Activated CD4-positive, alpha-beta T cell treated with anti-CD3 and anti-CD28 coated beads for 24 hours (primary cell): ENCODE measurements at regions not wholly inside any gene's neighbourhood (a gene's known extent, or its start where the extent isn't known, plus 50 kb on each side); places are given as distances from the start of the nearest gene placed in this dataset.
A peak's percentile ranks its signal among the peaks of the same experiment; 100 is the strongest.

Source experiments
- DNase-seq, 2 donors: peaks; one replicate each; pipeline ENCODE4 v3.0.0-alpha.2; 2020; ENCODE audit warnings: low read depth in 2 of 2

- DNase-seq, result no peak
These were observed 51.1 kb upstream of the BEGAIN start for GRCh38 chr14:100638211-100638855.

GRCh38 chr14:100639280-100639679 lies 52.1 kb upstream of the BEGAIN start:
- no peak for DNase-seq

- peak; percentile 25 to 66 for DNase-seq
These were observed 53.5 kb upstream of the BEGAIN start for GRCh38 chr14:100640471-100641273.

- DNase-seq, result no peak
These were observed 54.1 kb upstream of the BEGAIN start for GRCh38 chr14:100641274-100641860.

GRCh38 chr14:100643426-100643825 lies 56.2 kb upstream of the BEGAIN start:
- no peak for DNase-seq

GRCh38 chr14:100644383-100644782 lies 57.2 kb upstream of the BEGAIN start:
- DNase-seq, result no peak

GRCh38 chr14:100644784-100645183 lies 57.6 kb upstream of the BEGAIN start:
- DNase-seq, result no peak

GRCh38 chr14:100645196-100645981 lies 58.2 kb upstream of the BEGAIN start:
- peak; percentile 83 to 91 for DNase-seq

GRCh38 chr14:100645982-100646314 lies 58.7 kb upstream of the BEGAIN start:
- DNase-seq, result no peak

GRCh38 chr14:100648474-100649172 lies 61.4 kb upstream of the BEGAIN start:
- no peak for DNase-seq

- DNase-seq, result no peak
These were observed 61.9 kb upstream of the BEGAIN start for GRCh38 chr14:100649173-100649519.

- DNase-seq, result no peak
These were observed 64.8 kb upstream of the BEGAIN start for GRCh38 chr14:100651999-100652508.

- DNase-seq, result no peak
These were observed 65.5 kb upstream of the BEGAIN start for GRCh38 chr14:100652744-100653143.

- peak in 1 of 2 donors; percentile 19 for DNase-seq
These were observed 66.2 kb upstream of the BEGAIN start for GRCh38 chr14:100653409-100653808.

- DNase-seq, result no peak
These were observed 67.0 kb upstream of the BEGAIN start for GRCh38 chr14:100654025-100654813.

GRCh38 chr14:100654814-100655740 lies 67.9 kb upstream of the BEGAIN start:
- DNase-seq, result peak; percentile 21 to 22

GRCh38 chr14:100655741-100656085 lies 68.5 kb upstream of the BEGAIN start:
- no peak for DNase-seq

GRCh38 chr14:100656996-100657395 lies 69.7 kb upstream of the DLK1 start:
- DNase-seq, result no peak

GRCh38 chr14:100657780-100658179 lies 68.9 kb upstream of the DLK1 start:
- no peak for DNase-seq
